Astrocyte (in vitro differentiated cells and primary cell): ENCODE measurements at regions not wholly inside any gene's neighbourhood (a gene's known extent, or its start where the extent isn't known, plus 50 kb on each side); places are given as distances from the start of the nearest gene placed in this dataset.

ENCODE experiments used
- DNase-seq: peaks from one replicate; pipeline ENCODE4 v3.0.0-alpha.2; 2010; ENCODE audit warnings: low read depth
- FAIRE-seq: peaks from 2 replicates; lab custom pipeline; 2011; peaks lifted over from hg19 to GRCh38; lab: Jason Lieb, UNC
- H2AFZ ChIP-seq: 2 replicates; pipeline ENCODE4 v1.6.0; 2012; ENCODE audit warnings: low read depth, low read length, inconsistent platforms
- H3K27ac ChIP-seq: 2 replicates; pipeline ENCODE4 v1.5.1; 2011; ENCODE audit warnings: low read depth, low read length, inconsistent platforms
- H3K27me3 ChIP-seq: 2 replicates; pipeline ENCODE4 v1.6.0; 2011; ENCODE audit warnings: low read length, inconsistent platforms; ENCODE audit not compliant: insufficient read depth
- H3K36me3 ChIP-seq: 2 replicates; pipeline ENCODE4 v1.5.1; 2011; ENCODE audit warnings: low read length, inconsistent platforms; ENCODE audit not compliant: insufficient read depth
- H3K4me1 ChIP-seq: 2 replicates; pipeline ENCODE4 v1.5.1; 2011; ENCODE audit warnings: low read length, inconsistent platforms; ENCODE audit not compliant: insufficient read depth
- H3K4me2 ChIP-seq: 2 replicates; pipeline ENCODE4 v1.6.0; 2012; ENCODE audit warnings: low read length, inconsistent platforms
- H3K4me3 ChIP-seq: 2 replicates; pipeline ENCODE4 v1.5.1; 2011; ENCODE audit warnings: low read depth, mild to moderate bottlenecking, low read length, inconsistent platforms; ENCODE audit not compliant: insufficient read depth
- H3K79me2 ChIP-seq: 2 replicates; pipeline ENCODE4 v1.6.0; 2012; ENCODE audit warnings: mild to moderate bottlenecking, low read length, inconsistent platforms; ENCODE audit not compliant: insufficient read depth
- H3K9ac ChIP-seq: 2 replicates; pipeline ENCODE4 v1.6.0; 2012; ENCODE audit warnings: mild to moderate bottlenecking, low read length, inconsistent platforms
- H3K9me3 ChIP-seq: 2 replicates; pipeline ENCODE4 v1.5.1; 2012; ENCODE audit warnings: low read depth, mild to moderate bottlenecking, low read length, inconsistent platforms; ENCODE audit not compliant: insufficient read depth
- H4K20me1 ChIP-seq: 2 replicates; pipeline ENCODE4 v1.6.0; 2012; ENCODE audit warnings: low read length, inconsistent platforms; ENCODE audit not compliant: insufficient read depth
- H3K27ac Mint-ChIP-seq: one replicate; pipeline ENCODE4 v1.8.0; 2021; ENCODE audit warnings: mild to moderate bottlenecking, mixed read lengths; ENCODE audit not compliant: unreplicated experiment
- H3K27me3 Mint-ChIP-seq: one replicate; pipeline ENCODE4 v1.8.0; 2021; ENCODE audit warnings: low read depth, mixed read lengths; ENCODE audit not compliant: unreplicated experiment
- H3K36me3 Mint-ChIP-seq: one replicate; pipeline ENCODE4 v1.8.0; 2021; ENCODE audit warnings: low read depth, mixed read lengths; ENCODE audit not compliant: unreplicated experiment
- H3K4me1 Mint-ChIP-seq: one replicate; pipeline ENCODE4 v1.8.0; 2021; ENCODE audit warnings: low read depth, mixed read lengths; ENCODE audit not compliant: unreplicated experiment
- H3K4me3 Mint-ChIP-seq: one replicate; pipeline ENCODE4 v1.8.0; 2021; ENCODE audit warnings: mild to moderate bottlenecking, moderate library complexity, mixed read lengths; ENCODE audit not compliant: unreplicated experiment
- H3K9me3 Mint-ChIP-seq: one replicate; pipeline ENCODE4 v1.8.0; 2021; ENCODE audit warnings: mild to moderate bottlenecking, mixed read lengths; ENCODE audit not compliant: unreplicated experiment
- CTCF ChIP-seq: IDR thresholded peaks from 2 replicates; pipeline ENCODE4 v1.5.1; 2011; ENCODE audit warnings: low read depth, mild to moderate bottlenecking, inconsistent platforms, low read length, moderate library complexity; ENCODE audit not compliant: insufficient read depth
- EZH2 ChIP-seq: IDR thresholded peaks from 2 replicates; pipeline ENCODE4 v1.6.1; 2012; ENCODE audit warnings: mild to moderate bottlenecking, low read length, inconsistent platforms; ENCODE audit not compliant: insufficient read depth

DNA sequence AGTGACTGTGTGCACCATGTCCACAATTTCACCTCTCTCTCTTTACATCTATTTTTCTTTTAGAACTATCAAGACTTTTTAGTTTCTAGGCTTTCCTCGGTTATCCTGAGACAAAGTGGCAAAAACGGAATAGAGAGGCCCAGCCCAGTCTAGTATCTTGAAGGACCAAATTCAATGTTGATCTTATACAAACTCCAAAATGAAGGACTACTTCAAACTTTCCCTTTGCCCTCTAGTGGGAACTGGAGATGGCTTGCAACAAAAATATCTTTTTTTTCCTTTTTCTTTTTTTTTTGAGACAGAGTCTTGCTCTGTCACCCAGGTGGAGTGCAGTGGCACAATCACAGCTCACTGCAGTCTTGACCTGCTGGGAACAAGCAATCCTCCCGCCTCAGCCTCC lies 338.5 kb upstream of the UMPS start:
- H3K4me3 Mint-ChIP-seq = no peak overlapping the region
- no peaks in the 10 kb centered on the region for H3K27me3 Mint-ChIP-seq
- no peaks in the 10 kb centered on the region for H3K4me1 ChIP-seq
- DNase-seq (no peak), FAIRE-seq (no peak)
- H3K79me2 ChIP-seq = no peaks in the 10 kb centered on the region
- no peaks in the 10 kb centered on the region for H3K9me3 Mint-ChIP-seq
- TF ChIP-seq CTCF = no peak
- no peak for TF ChIP-seq EZH2
- H3K4me1 Mint-ChIP-seq = peaks cover 13% of the 10 kb centered on the region
- no peak overlapping the region for H3K27ac ChIP-seq
- no peak overlapping the region for H3K4me3 ChIP-seq
- no peaks in the 10 kb centered on the region for H4K20me1 ChIP-seq
- H3K9ac ChIP-seq = no peak overlapping the region
- peaks cover 2% of the 10 kb centered on the region for H3K36me3 Mint-ChIP-seq
- no peaks in the 10 kb centered on the region for H3K9me3 ChIP-seq
- no peak overlapping the region for H3K4me2 ChIP-seq
- H3K36me3 ChIP-seq = peaks cover 3% of the 10 kb centered on the region
- no peak overlapping the region for H2AFZ ChIP-seq
- H3K27me3 ChIP-seq = no peaks in the 10 kb centered on the region
- no peak overlapping the region for H3K27ac Mint-ChIP-seq

GRCh38 chr3:124393340-124393739 lies 336.9 kb upstream of the UMPS start:
- H3K4me1 ChIP-seq = no peaks in the 10 kb centered on the region
- H3K27me3 ChIP-seq = no peaks in the 10 kb centered on the region
- H3K4me3 Mint-ChIP-seq = no peak overlapping the region
- no peak overlapping the region for H3K27ac ChIP-seq
- H2AFZ ChIP-seq = no peak overlapping the region
- no peaks in the 10 kb centered on the region for H3K9me3 Mint-ChIP-seq
- no peak for DNase-seq
- peaks cover 4% of the 10 kb centered on the region for H3K36me3 Mint-ChIP-seq
- no peaks in the 10 kb centered on the region for H3K79me2 ChIP-seq
- no peaks in the 10 kb centered on the region for H3K27me3 Mint-ChIP-seq
- H3K27ac Mint-ChIP-seq = no peak overlapping the region
- H3K4me2 ChIP-seq = no peak overlapping the region
- H3K4me3 ChIP-seq = no peak overlapping the region
- H3K36me3 ChIP-seq = peaks cover 3% of the 10 kb centered on the region
- no peak overlapping the region for H3K9ac ChIP-seq
- TF ChIP-seq EZH2 (no peak), CTCF (no peak)
- no peaks in the 10 kb centered on the region for H4K20me1 ChIP-seq
- no peaks in the 10 kb centered on the region for H3K9me3 ChIP-seq
- no peak for FAIRE-seq
- peaks cover 13% of the 10 kb centered on the region for H3K4me1 Mint-ChIP-seq

DNA sequence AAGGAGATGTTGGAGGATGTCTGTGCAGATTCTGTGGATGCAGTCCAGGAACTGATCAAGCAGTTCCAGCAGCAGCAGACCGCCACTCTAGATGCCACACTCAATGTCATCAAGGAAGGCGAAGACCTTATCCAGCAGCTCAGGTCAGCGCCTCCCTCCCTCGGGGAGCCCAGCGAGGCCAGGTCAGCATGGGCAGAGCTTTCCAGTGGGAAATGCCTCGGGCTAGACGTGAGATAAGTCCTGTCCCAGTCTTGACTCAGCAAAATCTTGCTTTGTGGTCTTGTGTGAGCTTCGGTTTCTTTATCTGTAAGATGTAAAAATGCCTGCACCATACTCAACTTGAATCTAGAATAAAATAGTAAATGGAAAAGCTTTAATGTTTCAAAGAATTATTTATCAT lies 335.1 kb upstream of the UMPS start:
- Histone ChIP-seq H3K4me3 (no peak overlapping the region), H3K27me3 (no peaks in the 10 kb centered on the region), H3K4me2 (no peak overlapping the region), H3K27ac (no peak overlapping the region), H3K79me2 (no peaks in the 10 kb centered on the region), H3K36me3 (peaks cover 3% of the 10 kb centered on the region), H4K20me1 (no peaks in the 10 kb centered on the region), H2AFZ (no peak overlapping the region), H3K9me3 (no peaks in the 10 kb centered on the region), H3K4me1 (no peaks in the 10 kb centered on the region), H3K9ac (no peak overlapping the region)
- TF ChIP-seq CTCF = no peak
- no peak for TF ChIP-seq EZH2
- H3K4me3 Mint-ChIP-seq = no peak overlapping the region
- H3K4me1 Mint-ChIP-seq = peaks cover 13% of the 10 kb centered on the region
- DNase-seq (no peak), FAIRE-seq (no peak)
- no peaks in the 10 kb centered on the region for H3K27me3 Mint-ChIP-seq
- H3K27ac Mint-ChIP-seq = peak overlapping the region; percentile 3
- no peaks in the 10 kb centered on the region for H3K9me3 Mint-ChIP-seq
- H3K36me3 Mint-ChIP-seq = peaks cover 11% of the 10 kb centered on the region
